ENCODE measurements at regions not wholly inside any gene's neighbourhood (a gene's known extent, or its start where the extent isn't known, plus 50 kb on each side); places are given as distances from the start of the nearest gene placed in this dataset.

DNA sequence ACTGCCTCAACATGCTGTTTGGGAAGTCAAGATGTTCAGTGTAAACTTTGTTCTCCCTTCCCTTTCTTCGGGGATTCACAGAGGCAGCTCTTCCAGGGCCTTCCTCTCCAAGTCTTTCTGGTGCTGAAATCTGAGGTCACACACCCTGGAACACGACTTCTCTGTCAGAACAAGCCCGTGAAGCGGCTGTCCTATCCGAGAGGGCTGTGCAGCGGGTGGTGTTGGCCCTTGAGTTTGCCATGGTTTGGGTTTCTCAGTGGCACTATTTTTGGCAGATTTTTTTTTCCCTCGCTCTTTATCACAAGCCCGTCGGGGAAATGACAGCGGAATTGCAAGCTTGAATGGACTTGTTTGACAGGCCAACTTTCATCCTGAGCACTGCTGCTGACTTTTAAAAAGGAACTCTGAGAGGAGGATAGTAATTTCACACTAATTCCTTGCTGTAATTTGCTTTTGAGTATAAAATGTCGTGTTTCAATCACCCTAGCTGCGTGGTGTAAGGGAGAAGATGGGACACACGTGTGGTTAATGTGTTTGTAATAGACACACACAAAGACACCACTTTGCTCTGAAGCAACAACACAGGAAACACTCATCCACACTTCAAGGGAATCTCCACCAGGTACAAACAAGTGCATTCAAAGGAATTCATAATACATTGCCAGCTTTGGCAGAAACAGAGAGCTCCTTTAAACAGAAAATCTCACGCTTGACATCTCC, 60.1 kb upstream of the TARBP1 start:
- POLR2A ChIA-PET (ENCODE audit: partially characterized antibody) = interaction anchor here (1.4 kb wide), 1 partner anchor 9 kb away, joined by 5 read pairs; no protein-coding TSS in a partner anchor
- Histone ChIP-seq H3K9me3 (ENCODE audit: insufficient read depth in 2 of 2, low read depth in 1 of 2, low read length in 1 of 2) (no peaks in the 10 kb centered on the region), H3K4me3 (ENCODE audit: extremely low read depth in 1 of 4, insufficient read depth in 2 of 4, low read depth in 3 of 4, low read length in 4 of 4) (no peak overlapping the region), H2BK15ac (ENCODE audit: low read length) (no peak overlapping the region), H2BK120ac (replicated peaks; ENCODE audit: low read depth, low read length) (no peak overlapping the region), H3K56ac (replicated peaks; ENCODE audit: insufficient read length, low read depth, low read length) (no peak overlapping the region), H3K23me2 (ENCODE audit: low read depth, low read length) (no peaks in the 10 kb centered on the region), H2AFZ (ENCODE audit: low read length) (no peak overlapping the region), H3K4ac (replicated peaks; ENCODE audit: insufficient read length, low read depth, low read length) (no peak overlapping the region), H4K5ac (ENCODE audit: insufficient read length, low read depth, low read length) (no peak overlapping the region), H4K8ac (ENCODE audit: extremely low read depth, insufficient read depth, low read length) (no peak overlapping the region), H2BK12ac (ENCODE audit: low read depth, low read length) (no peak overlapping the region), H3K4me2 (ENCODE audit: insufficient read depth in 1 of 2, low read depth in 2 of 2, low read length in 2 of 2) (no peak overlapping the region), H2BK5ac (ENCODE audit: low read depth, low read length) (no peak overlapping the region), H4K91ac (replicated peaks; ENCODE audit: insufficient read length, low read length) (no peak overlapping the region), H3K79me2 (ENCODE audit: control insufficient read depth in 1 of 2, insufficient read depth in 2 of 2, low read length in 2 of 2) (no peaks in the 10 kb centered on the region), H3K23ac (ENCODE audit: insufficient read length) (no peak overlapping the region), H3K18ac (ENCODE audit: extremely low read depth, low read length) (no peak overlapping the region), H2AK5ac (ENCODE audit: low read depth, low read length) (no peak overlapping the region), H2BK20ac (ENCODE audit: low read length) (no peak overlapping the region), H3K36me3 (ENCODE audit: control insufficient read depth in 2 of 4, insufficient read depth in 4 of 4, low read length in 3 of 4) (peaks cover 0 to 2% (median 0%) of the 10 kb centered on the region in 4 experiments; a peak in 1 of 8 replicates), H3K4me1 (replicated peaks in 1 of 4; ENCODE audit: control insufficient read depth in 3 of 4, insufficient read depth in 4 of 4, low read length in 3 of 4) (peaks cover 0 to 2% (median under 1%) of the 10 kb centered on the region in 4 experiments; a peak in 3 of 7 replicates), H3K9ac (replicated peaks in 1 of 4; ENCODE audit: extremely low read depth in 1 of 4, low read depth in 3 of 4, low read length in 3 of 4) (no peak overlapping the region), H3K14ac (ENCODE audit: insufficient read length) (no peak overlapping the region), H3K79me1 (ENCODE audit: low read depth, low read length) (no peaks in the 10 kb centered on the region), H3K27me3 (replicated peaks in 1 of 4; ENCODE audit: control insufficient read depth in 3 of 4, extremely low read depth in 1 of 4, insufficient read depth in 3 of 4, low read length in 3 of 4) (no peaks in the 10 kb centered on the region), H4K20me1 (replicated peaks in 1 of 2; ENCODE audit: control insufficient read depth in 1 of 2, insufficient read depth in 2 of 2, low read length in 2 of 2) (no peaks in the 10 kb centered on the region), H3K27ac (ENCODE audit: low read depth, low read length) (no peak overlapping the region)
- WGBS, 2 experiments (ENCODE audit: extremely low coverage in 1 of 2, insufficient coverage in 1 of 2, insufficient read length in 1 of 2, insufficient replicate concordance in 2 of 2, low coverage in 1 of 2, low lambda C conversion rate in 2 of 2, missing lambda C conversion rate in 1 of 2) = 90% methylated on average over 13 of the region's 14 CpGs; no CpG with 5 or more reads in 1 of the 2 experiments
- FAIRE-seq = no peak
- no peak for DNase-seq (ENCODE audit: low read depth in 1 of 2, low spot score in 2 of 2)
- CTCF ChIA-PET (ENCODE audit: partially characterized antibody) = interaction anchor here (0.9 to 1.6 kb wide), 5 partner anchors 10 to 59 kb away, joined by 3 to 5 read pairs (median 4); no protein-coding TSS in a partner anchor
- TF ChIP-seq KDM1A (IDR thresholded peaks at IDR 0.05; ENCODE audit: borderline replicate concordance, low read length) (no peak), NANOG (IDR thresholded peaks at IDR 0.05; ENCODE audit: insufficient read depth, low read depth, low read length, poor library complexity, severe bottlenecking) (no peak), RFX5 (IDR thresholded peaks at IDR 0.05; ENCODE audit: borderline replicate concordance, low read depth, low read length) (no peak), GTF2F1 (IDR thresholded peaks at IDR 0.05; ENCODE audit: borderline replicate concordance, low read depth, low read length) (no peak), SIN3A (conservative IDR thresholded peaks at IDR 0.05 in 1 of 2, IDR thresholded peaks at IDR 0.05 in 1 of 2; ENCODE audit: low read depth in 1 of 2, low read length in 2 of 2) (no peak), JUND (IDR thresholded peaks at IDR 0.05; ENCODE audit: low read length) (no peak), SP4 (IDR thresholded peaks at IDR 0.05; ENCODE audit: low read length) (no peak), TAF1 (IDR thresholded peaks at IDR 0.05; ENCODE audit: low read depth, low read length) (no peak), SP2 (IDR thresholded peaks at IDR 0.05; ENCODE audit: low read length) (no peak), BCL11A (IDR thresholded peaks at IDR 0.05; ENCODE audit: low read depth in 2 of 2, low read length in 2 of 2) (no peak), CEBPB (IDR thresholded peaks at IDR 0.05; ENCODE audit: low read depth, low read length) (no peak), PHF8 (conservative IDR thresholded peaks at IDR 0.05; ENCODE audit: low read depth, low read length) (no peak), ASH2L (IDR thresholded peaks at IDR 0.05; ENCODE audit: low read length) (no peak)

All from H1 (cell line).